ENCODE measurements at regions not wholly inside any gene's neighbourhood (a gene's known extent, or its start where the extent isn't known, plus 50 kb on each side); places are given as distances from the start of the nearest gene placed in this dataset.

GRCh38 chr2:173831312-173832229 is 133.6 kb downstream of the SP3 start:
- no peak for DNase-seq

DNA sequence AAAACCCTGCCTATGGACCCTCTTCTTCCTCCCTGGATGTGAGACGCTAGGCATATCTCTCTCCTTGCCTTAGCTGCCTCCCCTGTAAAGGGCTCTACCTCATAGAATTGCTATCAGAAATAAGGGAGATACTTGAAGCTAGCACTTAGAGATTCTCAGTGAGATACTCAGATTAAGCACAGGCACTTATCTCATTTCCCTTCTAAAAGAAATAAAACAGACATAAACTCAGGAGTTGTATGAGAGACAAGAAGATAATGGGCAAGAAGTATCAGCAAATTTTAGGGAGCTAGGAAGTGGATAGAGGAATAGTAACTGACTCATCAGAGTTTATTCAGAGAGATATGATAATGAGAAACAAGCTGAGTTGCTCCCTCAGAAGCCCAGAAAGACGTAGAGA is 131.0 kb downstream of the SP3 start:
- DNase-seq: no peak

DNA sequence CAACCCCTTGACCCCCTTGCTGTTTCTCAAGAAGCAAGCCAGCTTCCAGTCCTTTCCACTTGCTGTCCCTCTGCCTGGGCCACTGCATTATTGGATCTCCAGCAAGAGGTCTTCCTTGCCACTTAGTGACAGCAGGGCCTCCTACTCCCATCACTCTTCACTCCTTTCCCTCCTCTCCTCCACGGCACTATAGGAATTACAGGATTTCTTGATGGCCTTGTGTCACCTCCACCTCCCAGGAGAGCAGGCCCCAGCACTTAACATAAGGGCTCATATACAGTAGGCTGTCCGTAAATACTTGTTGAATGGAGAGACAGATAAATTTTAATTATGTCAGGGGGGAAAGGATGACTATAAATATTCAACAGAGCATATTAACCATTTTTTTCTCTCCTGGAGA is 129.4 kb downstream of the SP3 start:
- no peak for DNase-seq

- DNase-seq: no peak
Observed at GRCh38 chr2:173841110-173841509, 124.1 kb downstream of the SP3 start.

DNA sequence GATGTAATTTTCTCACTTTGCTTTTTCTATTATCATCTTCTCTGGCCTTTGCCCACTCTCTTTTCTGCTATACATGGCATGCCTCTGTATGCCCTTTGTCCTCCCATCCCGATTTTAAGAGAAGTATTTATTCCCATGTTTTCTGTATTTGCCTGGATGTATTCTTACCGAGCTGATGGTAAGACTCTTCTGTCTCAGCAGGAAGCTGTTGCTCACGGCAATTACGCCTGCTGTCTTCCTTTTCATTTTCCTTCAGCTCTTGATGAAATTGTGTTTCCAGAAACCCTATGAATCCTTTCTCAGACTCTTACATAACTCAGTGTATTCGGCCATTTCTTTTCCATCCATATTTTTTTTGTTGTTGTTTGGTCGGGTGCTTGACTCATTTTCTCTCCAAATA is 121.6 kb downstream of the SP3 start:
- no peak for DNase-seq

GRCh38 chr2:173851141-173851641 is 114.0 kb downstream of the SP3 start:
- no peak for DNase-seq

- DNase-seq: no peak
Observed at GRCh38 chr2:173854141-173854540, 111.0 kb downstream of the SP3 start.

DNA sequence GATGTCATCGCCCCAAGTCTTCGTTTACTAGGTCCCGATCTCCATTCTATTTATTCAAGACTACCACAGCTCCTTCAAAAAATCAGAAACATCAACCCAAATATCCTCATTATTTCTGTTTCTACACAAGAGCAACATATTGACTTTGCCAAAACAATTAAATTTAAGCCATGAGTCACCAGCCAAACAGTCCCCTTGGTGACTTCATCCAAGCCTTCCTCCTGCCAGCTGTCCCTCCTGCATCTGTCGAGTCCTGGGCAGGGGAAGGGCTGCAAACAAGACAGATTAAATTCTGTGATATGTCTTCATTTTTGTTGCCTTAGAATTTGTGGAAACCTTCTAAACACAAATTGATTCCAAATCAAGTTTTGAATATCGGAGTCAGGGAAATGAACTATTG is 110.3 kb downstream of the SP3 start:
- DNase-seq: no peak

GRCh38 chr2:173855661-173856060 is 109.5 kb downstream of the SP3 start:
- DNase-seq: no peak

All from suppressor macrophage treated with lipopolysaccharide for 4 hours (primary cell).